ENCODE measurements at regions not wholly inside any gene's neighbourhood (a gene's known extent, or its start where the extent isn't known, plus 50 kb on each side); places are given as distances from the start of the nearest gene placed in this dataset.

GRCh38 chr12:92223481-92223880 lies 77.8 kb upstream of the BTG1 start:
- TF ChIP-seq CTCF (conservative IDR thresholded peaks at IDR 0.05) (no peak), ZFX (IDR thresholded peaks at IDR 0.05) (no peak)
